B cell (primary cell): ENCODE measurements at regions not wholly inside any gene's neighbourhood (a gene's known extent, or its start where the extent isn't known, plus 50 kb on each side); places are given as distances from the start of the nearest gene placed in this dataset.

ENCODE experiments used
- ATAC-seq: fragments of 200-7000 bp; cut with Tn5 transposase; one replicate; pipeline ENCODE4 v1.10.0; 2021; ENCODE audit warnings: low read depth, mild to moderate bottlenecking, moderate number of reproducible peaks, moderate library complexity
- CTCF ChIA-PET: fragments of 350-600 bp; sonication (Branson Sonifier 250); formaldehyde crosslinking; loops from one replicate; lab custom pipeline; 2021; ENCODE audit warnings: antibody characterized with exemption, inconsistent platforms; lab: Charles Lee
- POLR2A ChIA-PET: fragments of 350-600 bp; sonication (Branson Sonifier 250); formaldehyde crosslinking; loops from one replicate; lab custom pipeline; 2021; ENCODE audit warnings: antibody characterized with exemption; lab: Charles Lee
- DNase-seq: peaks from one replicate; pipeline ENCODE4 v3.0.0; 2013
- H2AFZ ChIP-seq: 2 replicates; pipeline ENCODE4 v1.6.1; 2012; ENCODE audit warnings: mild to moderate bottlenecking, low read depth, low read length; ENCODE audit not compliant: insufficient read depth, poor library complexity, severe bottlenecking
- H3K27ac ChIP-seq, 2 donors: 1 replicate in 1 of 2; 2 replicates in 1 of 2; pipeline ENCODE4 v1.5.1; 2012 to 2013; ENCODE audit warnings: low read length in 2 of 2, mild to moderate bottlenecking in 2 of 2, moderate library complexity in 1 of 2
- H3K27me3 ChIP-seq, 4 experiments: fragments of 200-600 bp in 1 of 4; sonication (generic) in 1 of 4; replicated peaks in 1 of 4; 1 replicate in 2 of 4; 2 replicates in 2 of 4; pipeline versions ENCODE4 v1.6.1 to v1.7.0; 2013 to 2016; ENCODE audit warnings: low read length in 3 of 4, mild to moderate bottlenecking in 2 of 4, mixed read lengths in 1 of 4, moderate library complexity in 1 of 4; ENCODE audit not compliant: insufficient read depth in 4 of 4, control insufficient read depth in 3 of 4; ENCODE audit errors: control extremely low read depth in 1 of 4
- H3K36me3 ChIP-seq, 2 experiments: replicated peaks in 1 of 2; 1 replicate in 1 of 2; 2 replicates in 1 of 2; pipeline versions ENCODE4 v1.6.1 to v1.7.1; 2013; ENCODE audit warnings: low read length in 1 of 2; ENCODE audit not compliant: insufficient read depth in 2 of 2, control insufficient read depth in 1 of 2; ENCODE audit errors: control extremely low read depth in 1 of 2, extremely low read depth in 1 of 2
- H3K4me1 ChIP-seq, 2 donors: fragments of 200-600 bp in 1 of 2; sonication (generic) in 1 of 2; 1 replicate in 1 of 2; 2 replicates in 1 of 2; pipeline versions ENCODE4 v1.5.1 to v1.6.1; 2013 to 2017; ENCODE audit warnings: low read length in 2 of 2; ENCODE audit not compliant: control insufficient read depth in 2 of 2, insufficient read depth in 2 of 2
- H3K4me2 ChIP-seq: replicated peaks from 2 replicates; pipeline ENCODE3; 2012; ENCODE audit warnings: mild to moderate bottlenecking, low read depth, low read length; ENCODE audit not compliant: poor library complexity, severe bottlenecking
- H3K4me3 ChIP-seq, 5 experiments: fragments of 200-600 bp in 1 of 5; sonication (generic) in 1 of 5; 1 replicate in 3 of 5; 2 replicates in 2 of 5; pipeline versions ENCODE4 v1.5.1 to v1.7.0; 2011 to 2016; ENCODE audit warnings: low read length in 4 of 5, mild to moderate bottlenecking in 4 of 5, low read depth in 2 of 5, control low read depth in 1 of 5, moderate library complexity in 1 of 5; ENCODE audit not compliant: insufficient read depth in 1 of 5; ENCODE audit errors: control extremely low read depth in 1 of 5, extremely low read depth in 1 of 5
- H3K79me2 ChIP-seq: fragments of 200-600 bp; sonication (generic); one replicate; pipeline ENCODE4 v1.6.0; 2016; ENCODE audit warnings: low read length; ENCODE audit not compliant: control insufficient read depth, insufficient read depth
- H3K9ac ChIP-seq: fragments of 200-600 bp; sonication (generic); 2 replicates; pipeline ENCODE4 v1.6.1; 2017; ENCODE audit warnings: mild to moderate bottlenecking, low read length, moderate library complexity
- H3K9me3 ChIP-seq, 3 donors: one replicate each; pipeline versions ENCODE4 v1.6.1 to v1.7.1; 2013; ENCODE audit warnings: low read length in 2 of 3; ENCODE audit not compliant: control insufficient read depth in 2 of 3, insufficient read depth in 1 of 3; ENCODE audit errors: control extremely low read depth in 1 of 3
- H4K20me1 ChIP-seq: 2 replicates; pipeline ENCODE4 v1.6.0; 2012; ENCODE audit warnings: mild to moderate bottlenecking, low read length; ENCODE audit not compliant: insufficient read depth, control insufficient read depth, poor library complexity, severe bottlenecking
- H3K27ac Mint-ChIP-seq: one replicate; pipeline ENCODE4 v1.8.0; 2021; ENCODE audit warnings: mixed read lengths
- H3K27me3 Mint-ChIP-seq: one replicate; pipeline ENCODE4 v1.8.0; 2021; ENCODE audit warnings: mixed read lengths
- H3K4me1 Mint-ChIP-seq: one replicate; pipeline ENCODE4 v1.8.0; 2021; ENCODE audit warnings: mixed read lengths
- H3K4me3 Mint-ChIP-seq: one replicate; pipeline ENCODE4 v1.8.0; 2021; ENCODE audit warnings: mixed read lengths
- H3K9me3 Mint-ChIP-seq: one replicate; pipeline ENCODE4 v1.8.0; 2022; ENCODE audit warnings: mixed read lengths; ENCODE audit not compliant: insufficient read depth
- EZH2 ChIP-seq: IDR thresholded peaks from 2 replicates; pipeline ENCODE4 v1.6.1; 2012; ENCODE audit warnings: borderline replicate concordance, low read depth, mild to moderate bottlenecking, moderate library complexity, low read length; ENCODE audit not compliant: insufficient read depth, poor library complexity, severe bottlenecking
- WGBS: methylation state at CpG from one replicate; pipeline ENCODE4 v1.1.5; 2013; ENCODE audit warnings: missing lambda C conversion rate; ENCODE audit not compliant: insufficient coverage; 5-methylcytosine and 5-hydroxymethylcytosine counted together
- intact Hi-C: fragments of 100-400 bp; cut with micrococcal nuclease; formaldehyde crosslinking; loops from one replicate; pipeline ENCODE4 v1.10.0; 2022
- TF ChIP-seq, protein P1 (sequence below): fragments of 200-600 bp; IDR thresholded peaks from one replicate; pipeline ENCODE4 v1.8.0; 2022; ENCODE audit warnings: antibody characterized with exemption, mild to moderate bottlenecking

DNA sequence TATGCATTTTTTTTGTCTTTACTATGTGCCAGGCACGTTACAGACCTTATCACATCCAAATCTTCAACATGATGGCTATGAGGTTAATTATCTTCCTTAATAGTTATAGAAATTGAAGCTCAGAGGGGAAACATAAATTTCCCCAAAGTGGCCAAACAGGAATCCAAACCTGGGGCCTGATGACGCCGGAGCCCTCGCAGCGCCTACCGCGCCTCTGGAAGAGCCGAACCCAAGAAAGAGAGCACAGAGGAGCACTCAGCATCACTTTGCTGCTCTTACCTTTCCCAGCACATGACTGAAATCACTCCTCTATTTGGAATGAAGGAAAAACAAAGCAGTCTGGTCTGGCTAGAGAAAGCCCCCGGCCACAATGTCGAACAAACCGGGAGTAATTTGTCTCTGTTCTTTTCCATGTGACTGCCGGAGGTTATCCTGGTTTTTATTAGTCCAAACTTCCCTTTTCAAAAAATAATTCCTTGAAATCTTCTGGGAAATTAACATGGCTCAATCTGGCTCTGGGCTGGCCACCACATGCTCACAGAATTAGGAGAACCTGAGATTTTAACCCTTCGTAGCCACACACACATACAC is 195.5 kb downstream of the ADSS2 start:
- H3K27ac Mint-ChIP-seq = peak overlapping the region; percentile 37
- H3K4me1 Mint-ChIP-seq = peaks cover 46% of the 10 kb centered on the region
- peaks cover 2% of the 10 kb centered on the region for H3K9me3 Mint-ChIP-seq
- Histone ChIP-seq H3K4me2 (no peak overlapping the region), H3K27ac (no peak overlapping the region), H3K79me2 (peaks cover 4% of the 10 kb centered on the region), H3K9ac (no peak overlapping the region), H3K27me3 (no peaks in the 10 kb centered on the region), H3K4me3 (no peak overlapping the region), H4K20me1 (no peaks in the 10 kb centered on the region), H3K36me3 (no peaks in the 10 kb centered on the region), H2AFZ (no peak overlapping the region), H3K4me1 (peaks cover 43 to 52% of the 10 kb centered on the region in 2 donors), H3K9me3 (peaks cover 0 to 7% (median 0%) of the 10 kb centered on the region in 3 donors)
- no peak for DNase-seq
- intact Hi-C loops = no loop called here
- no peak for ATAC-seq
- ChIA-PET POLR2A (interaction anchor here (0.7 kb wide), 1 partner anchor 15 kb away, joined by 12 read pairs; no protein-coding TSS in a partner anchor), CTCF (interaction anchor here (0.6 to 0.7 kb wide), 2 partner anchors 424 to 674 kb away, joined by 3 to 4 read pairs; no protein-coding TSS in a partner anchor)
- WGBS = 96% methylated on average over 11 of the region's 13 CpGs
- no peak overlapping the region for H3K4me3 Mint-ChIP-seq
- H3K27me3 Mint-ChIP-seq = no peaks in the 10 kb centered on the region
- TF ChIP-seq, protein P1, sequence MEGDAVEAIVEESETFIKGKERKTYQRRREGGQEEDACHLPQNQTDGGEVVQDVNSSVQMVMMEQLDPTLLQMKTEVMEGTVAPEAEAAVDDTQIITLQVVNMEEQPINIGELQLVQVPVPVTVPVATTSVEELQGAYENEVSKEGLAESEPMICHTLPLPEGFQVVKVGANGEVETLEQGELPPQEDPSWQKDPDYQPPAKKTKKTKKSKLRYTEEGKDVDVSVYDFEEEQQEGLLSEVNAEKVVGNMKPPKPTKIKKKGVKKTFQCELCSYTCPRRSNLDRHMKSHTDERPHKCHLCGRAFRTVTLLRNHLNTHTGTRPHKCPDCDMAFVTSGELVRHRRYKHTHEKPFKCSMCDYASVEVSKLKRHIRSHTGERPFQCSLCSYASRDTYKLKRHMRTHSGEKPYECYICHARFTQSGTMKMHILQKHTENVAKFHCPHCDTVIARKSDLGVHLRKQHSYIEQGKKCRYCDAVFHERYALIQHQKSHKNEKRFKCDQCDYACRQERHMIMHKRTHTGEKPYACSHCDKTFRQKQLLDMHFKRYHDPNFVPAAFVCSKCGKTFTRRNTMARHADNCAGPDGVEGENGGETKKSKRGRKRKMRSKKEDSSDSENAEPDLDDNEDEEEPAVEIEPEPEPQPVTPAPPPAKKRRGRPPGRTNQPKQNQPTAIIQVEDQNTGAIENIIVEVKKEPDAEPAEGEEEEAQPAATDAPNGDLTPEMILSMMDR = no peak
- TF ChIP-seq EZH2 = no peak

DNA sequence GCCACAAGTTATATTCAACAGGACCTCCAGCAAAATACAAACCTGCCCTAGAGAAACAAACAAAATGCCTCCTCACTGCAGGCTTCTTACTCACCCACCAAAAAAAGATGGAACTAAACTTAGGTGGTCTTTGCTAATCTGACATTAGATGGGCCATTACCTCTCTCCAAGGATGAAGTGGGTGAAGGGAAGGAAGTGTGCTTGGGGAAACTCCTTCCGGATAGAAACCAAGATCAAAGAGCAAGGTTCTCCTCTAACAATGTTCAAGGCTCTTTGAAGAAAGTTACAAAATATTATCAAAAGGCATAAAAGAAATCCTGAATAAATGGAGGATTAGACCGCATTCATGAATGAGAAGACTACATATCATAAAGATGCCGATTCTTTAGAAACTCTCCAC is 187.5 kb downstream of the ADSS2 start:
- ChIA-PET POLR2A (no interaction called here), CTCF (interaction anchor here (0.7 to 1.4 kb wide), 2 partner anchors 10 to 15 kb away, joined by 3 read pairs; no protein-coding TSS in a partner anchor)
- no peak overlapping the region for H3K27ac ChIP-seq
- H3K9me3 Mint-ChIP-seq = no peaks in the 10 kb centered on the region
- ATAC-seq (no peak), DNase-seq (no peak)
- TF ChIP-seq, protein P1 = no peak
- TF ChIP-seq EZH2 = no peak
- no peak overlapping the region for H3K9ac ChIP-seq
- H3K9me3 ChIP-seq = no peaks in the 10 kb centered on the region
- H2AFZ ChIP-seq = no peak overlapping the region
- intact Hi-C loops = no loop called here
- no peak overlapping the region for H3K4me3 ChIP-seq
- H3K4me1 Mint-ChIP-seq = no peaks in the 10 kb centered on the region
- no peak overlapping the region for H3K27ac Mint-ChIP-seq
- H3K27me3 ChIP-seq = no peaks in the 10 kb centered on the region
- WGBS = no CpG with 5 or more reads among the region's 3 CpGs
- no peaks in the 10 kb centered on the region for H3K27me3 Mint-ChIP-seq
- no peak overlapping the region for H3K4me3 Mint-ChIP-seq
- no peaks in the 10 kb centered on the region for H3K4me1 ChIP-seq
- H3K4me2 ChIP-seq = no peak overlapping the region
- no peaks in the 10 kb centered on the region for H3K36me3 ChIP-seq
- no peaks in the 10 kb centered on the region for H4K20me1 ChIP-seq
- H3K79me2 ChIP-seq = no peaks in the 10 kb centered on the region
